GM12865 (cell line): ENCODE measurements at regions not wholly inside any gene's neighbourhood (a gene's known extent, or its start where the extent isn't known, plus 50 kb on each side); places are given as distances from the start of the nearest gene placed in this dataset.

Experiments
- DNase-seq: peaks from one replicate; pipeline ENCODE4 v3.0.0; 2010; ENCODE audit warnings: low read depth
- H3K4me3 ChIP-seq: 2 replicates; pipeline ENCODE4 v1.5.1; 2011; ENCODE audit warnings: mild to moderate bottlenecking, low read depth, low read length, control low read depth
- TF ChIP-seq, protein P1 (sequence below): IDR thresholded peaks from 2 replicates; pipeline ENCODE4 v1.5.1; 2011; ENCODE audit warnings: low read length, control low read depth, low read depth, inconsistent platforms; ENCODE audit not compliant: insufficient read depth; ENCODE audit errors: missing control alignments

GRCh38 chr5:33166948-33167347 is 273.8 kb upstream of the TARS1 start:
- DNase-seq = no peak
- TF ChIP-seq, protein P1, sequence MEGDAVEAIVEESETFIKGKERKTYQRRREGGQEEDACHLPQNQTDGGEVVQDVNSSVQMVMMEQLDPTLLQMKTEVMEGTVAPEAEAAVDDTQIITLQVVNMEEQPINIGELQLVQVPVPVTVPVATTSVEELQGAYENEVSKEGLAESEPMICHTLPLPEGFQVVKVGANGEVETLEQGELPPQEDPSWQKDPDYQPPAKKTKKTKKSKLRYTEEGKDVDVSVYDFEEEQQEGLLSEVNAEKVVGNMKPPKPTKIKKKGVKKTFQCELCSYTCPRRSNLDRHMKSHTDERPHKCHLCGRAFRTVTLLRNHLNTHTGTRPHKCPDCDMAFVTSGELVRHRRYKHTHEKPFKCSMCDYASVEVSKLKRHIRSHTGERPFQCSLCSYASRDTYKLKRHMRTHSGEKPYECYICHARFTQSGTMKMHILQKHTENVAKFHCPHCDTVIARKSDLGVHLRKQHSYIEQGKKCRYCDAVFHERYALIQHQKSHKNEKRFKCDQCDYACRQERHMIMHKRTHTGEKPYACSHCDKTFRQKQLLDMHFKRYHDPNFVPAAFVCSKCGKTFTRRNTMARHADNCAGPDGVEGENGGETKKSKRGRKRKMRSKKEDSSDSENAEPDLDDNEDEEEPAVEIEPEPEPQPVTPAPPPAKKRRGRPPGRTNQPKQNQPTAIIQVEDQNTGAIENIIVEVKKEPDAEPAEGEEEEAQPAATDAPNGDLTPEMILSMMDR = no peak
- no peak overlapping the region for H3K4me3 ChIP-seq

- no peak for DNase-seq
- TF ChIP-seq, protein P1 = no peak
- H3K4me3 ChIP-seq = no peak overlapping the region
Observed at GRCh38 chr5:33167541-33167940, 273.2 kb upstream of the TARS1 start.

- H3K4me3 ChIP-seq = no peak overlapping the region
- TF ChIP-seq, protein P1 = no peak
- no peak for DNase-seq
Observed at GRCh38 chr5:33170411-33170810, 270.4 kb upstream of the TARS1 start.

DNA sequence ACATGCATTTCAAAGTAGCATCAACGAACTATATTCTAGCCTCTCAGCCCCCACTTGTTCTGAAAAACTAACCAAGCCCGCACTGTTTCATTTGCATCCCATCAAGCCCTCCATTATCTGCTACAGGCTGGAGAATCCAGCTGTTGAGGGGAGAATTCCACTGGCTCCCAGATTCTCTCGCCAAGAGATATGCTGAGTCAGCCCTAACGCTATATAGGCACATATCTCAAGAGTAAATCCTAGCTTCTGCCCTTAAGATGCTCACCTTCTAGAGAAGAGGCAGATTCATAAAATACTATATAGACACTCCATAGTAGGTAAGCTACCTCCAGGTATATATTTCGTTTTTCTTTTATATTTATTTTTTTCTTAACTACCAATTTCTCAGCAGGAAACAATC is 266.4 kb upstream of the TARS1 start:
- no peak overlapping the region for H3K4me3 ChIP-seq
- TF ChIP-seq, protein P1 = no peak

DNA sequence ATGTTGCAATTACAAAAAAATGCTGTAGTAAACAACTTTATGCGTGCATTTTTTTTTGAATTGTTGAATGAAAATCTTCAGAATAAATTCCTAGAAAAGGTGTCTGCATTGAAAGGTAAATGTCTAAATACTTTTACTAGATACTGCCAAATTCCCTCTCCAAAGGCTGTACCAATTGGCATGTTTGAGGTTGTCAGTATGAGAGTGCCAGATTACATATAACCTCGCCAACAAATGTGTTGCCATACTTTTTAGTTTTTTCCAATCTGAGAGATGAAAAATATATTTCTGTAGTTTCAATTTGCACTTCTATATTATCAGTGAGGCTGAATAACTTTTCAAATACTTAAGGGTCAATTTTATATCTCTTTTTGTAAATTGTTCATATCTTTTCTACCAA is 261.5 kb upstream of the TARS1 start:
- no peak overlapping the region for H3K4me3 ChIP-seq
- TF ChIP-seq, protein P1 = no peak
- DNase-seq = no peak

More for the DNA sequence above, 266.4 kb upstream of the TARS1 start:
- no peak for DNase-seq

DNA sequence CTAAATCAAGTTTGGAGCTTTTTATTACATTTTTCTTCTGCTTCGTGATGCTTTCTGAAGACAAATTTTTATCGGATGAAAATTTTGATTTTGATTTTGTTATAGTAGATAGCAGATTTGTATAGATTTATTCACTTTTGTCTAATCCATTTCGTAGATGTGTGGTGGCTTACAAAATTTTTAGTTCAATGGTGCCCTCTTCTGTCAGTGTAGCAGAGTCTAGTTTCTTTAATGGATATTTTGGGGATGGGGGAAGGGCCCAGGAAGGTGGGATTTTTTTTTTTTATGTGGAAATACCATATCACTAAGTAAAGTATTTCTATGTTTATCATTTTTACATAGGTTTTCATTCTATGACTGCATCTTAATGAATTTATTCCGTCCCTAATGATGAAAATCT is 259.9 kb upstream of the TARS1 start:
- DNase-seq = no peak
- TF ChIP-seq, protein P1 = no peak
- no peak overlapping the region for H3K4me3 ChIP-seq

DNA sequence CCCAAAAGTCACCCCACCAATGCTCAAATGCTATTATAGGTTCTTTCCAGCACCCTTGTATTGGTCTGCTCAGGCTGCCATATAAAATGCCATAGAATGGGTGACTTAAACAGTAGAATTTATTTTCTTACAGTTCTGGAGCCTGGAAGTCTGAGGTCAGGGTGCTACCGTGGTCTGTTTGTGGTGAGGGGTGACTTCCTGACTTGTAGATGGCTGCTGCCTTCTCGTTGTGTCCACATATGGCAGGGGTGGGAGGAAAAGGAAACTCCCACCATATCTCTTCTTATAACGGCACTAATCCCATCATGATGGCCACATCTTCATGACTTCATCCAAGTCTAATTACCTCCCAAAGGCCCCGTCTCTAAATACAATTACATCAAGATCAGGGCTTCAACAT is 257.8 kb upstream of the TARS1 start:
- TF ChIP-seq, protein P1 = no peak
- H3K4me3 ChIP-seq = no peak overlapping the region
- no peak for DNase-seq
